ENCODE measurements at regions not wholly inside any gene's neighbourhood (a gene's known extent, or its start where the extent isn't known, plus 50 kb on each side); places are given as distances from the start of the nearest gene placed in this dataset.

DNA sequence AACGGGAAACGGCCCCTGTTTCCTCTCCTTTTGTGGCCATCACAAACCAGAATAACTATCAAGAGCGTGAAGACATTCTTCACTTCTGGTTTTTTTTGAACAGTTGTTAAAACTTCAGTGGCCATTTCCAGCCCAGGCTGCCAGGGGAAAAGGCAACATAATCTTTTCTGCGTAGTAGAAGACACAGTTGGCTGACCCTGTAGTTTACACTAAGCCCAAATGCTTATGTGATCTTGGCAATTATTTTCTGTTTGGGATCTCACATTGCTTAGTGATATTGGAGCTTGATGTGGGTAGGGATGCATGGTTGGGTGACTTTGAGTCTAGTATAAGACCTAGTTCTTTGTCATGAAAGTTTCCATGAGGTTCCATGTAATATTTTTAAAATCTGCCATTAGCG, 449.4 kb upstream of the CDH4 start:
- no peak overlapping the region for H3K4me3 Mint-ChIP-seq (ENCODE audit: unreplicated experiment)
- no peaks in the 10 kb centered on the region for H3K36me3 Mint-ChIP-seq (ENCODE audit: unreplicated experiment)
- H3K9me3 Mint-ChIP-seq (ENCODE audit: unreplicated experiment): no peaks in the 10 kb centered on the region
- H3K4me1 Mint-ChIP-seq (ENCODE audit: low read depth, unreplicated experiment): no peaks in the 10 kb centered on the region
- no peaks in the 10 kb centered on the region for H3K27me3 Mint-ChIP-seq (ENCODE audit: unreplicated experiment)
- TF ChIP-seq, protein P1, sequence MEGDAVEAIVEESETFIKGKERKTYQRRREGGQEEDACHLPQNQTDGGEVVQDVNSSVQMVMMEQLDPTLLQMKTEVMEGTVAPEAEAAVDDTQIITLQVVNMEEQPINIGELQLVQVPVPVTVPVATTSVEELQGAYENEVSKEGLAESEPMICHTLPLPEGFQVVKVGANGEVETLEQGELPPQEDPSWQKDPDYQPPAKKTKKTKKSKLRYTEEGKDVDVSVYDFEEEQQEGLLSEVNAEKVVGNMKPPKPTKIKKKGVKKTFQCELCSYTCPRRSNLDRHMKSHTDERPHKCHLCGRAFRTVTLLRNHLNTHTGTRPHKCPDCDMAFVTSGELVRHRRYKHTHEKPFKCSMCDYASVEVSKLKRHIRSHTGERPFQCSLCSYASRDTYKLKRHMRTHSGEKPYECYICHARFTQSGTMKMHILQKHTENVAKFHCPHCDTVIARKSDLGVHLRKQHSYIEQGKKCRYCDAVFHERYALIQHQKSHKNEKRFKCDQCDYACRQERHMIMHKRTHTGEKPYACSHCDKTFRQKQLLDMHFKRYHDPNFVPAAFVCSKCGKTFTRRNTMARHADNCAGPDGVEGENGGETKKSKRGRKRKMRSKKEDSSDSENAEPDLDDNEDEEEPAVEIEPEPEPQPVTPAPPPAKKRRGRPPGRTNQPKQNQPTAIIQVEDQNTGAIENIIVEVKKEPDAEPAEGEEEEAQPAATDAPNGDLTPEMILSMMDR (IDR thresholded peaks at IDR 0.05; ENCODE audit: partially characterized antibody, unreplicated experiment): no peak
- no peak for DNase-seq
- H3K27ac Mint-ChIP-seq (ENCODE audit: unreplicated experiment): no peak overlapping the region

DNA sequence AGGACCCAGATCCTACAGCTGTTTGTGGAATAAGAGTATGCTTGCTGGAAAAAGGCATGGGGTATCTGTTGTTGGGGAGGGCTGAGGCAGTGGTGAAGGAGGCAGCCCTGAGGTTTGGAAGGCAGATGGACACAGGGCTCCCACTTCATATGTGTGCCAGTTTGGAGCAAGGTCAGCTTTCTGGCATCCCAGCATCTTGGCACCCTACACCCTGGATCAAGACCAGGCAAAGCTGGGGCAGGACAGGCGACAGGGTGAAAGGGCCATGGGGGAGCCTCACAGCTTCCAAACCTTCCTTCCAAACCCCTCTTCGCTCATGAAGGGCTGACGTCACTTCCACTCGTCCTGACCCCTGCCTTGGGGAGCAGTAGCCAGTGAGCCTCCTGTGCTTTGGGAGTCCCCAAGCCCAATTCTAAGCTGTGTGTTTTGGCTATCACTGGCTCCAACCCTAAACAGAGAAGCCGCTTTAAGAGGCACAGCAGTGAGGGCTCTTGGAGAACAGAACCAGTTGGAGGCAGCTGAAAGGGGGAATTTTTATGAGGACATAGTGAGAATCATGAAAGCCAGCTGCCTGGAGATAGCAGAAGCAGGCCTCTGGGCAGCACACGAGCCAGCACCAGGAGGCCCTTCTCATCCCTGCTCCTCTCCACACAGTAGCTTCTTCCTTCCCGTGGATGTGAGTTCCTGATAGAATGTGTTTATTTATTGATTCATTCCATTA, 448.6 kb upstream of the CDH4 start:
- no peak for DNase-seq
- H3K27ac Mint-ChIP-seq (ENCODE audit: unreplicated experiment): no peak overlapping the region
- no peaks in the 10 kb centered on the region for H3K27me3 Mint-ChIP-seq (ENCODE audit: unreplicated experiment)
- TF ChIP-seq, protein P1 (IDR thresholded peaks at IDR 0.05; ENCODE audit: partially characterized antibody, unreplicated experiment): no peak
- H3K36me3 Mint-ChIP-seq (ENCODE audit: unreplicated experiment): no peaks in the 10 kb centered on the region
- H3K4me3 Mint-ChIP-seq (ENCODE audit: unreplicated experiment): no peak overlapping the region
- H3K4me1 Mint-ChIP-seq (ENCODE audit: low read depth, unreplicated experiment): no peaks in the 10 kb centered on the region
- no peaks in the 10 kb centered on the region for H3K9me3 Mint-ChIP-seq (ENCODE audit: unreplicated experiment)

DNA sequence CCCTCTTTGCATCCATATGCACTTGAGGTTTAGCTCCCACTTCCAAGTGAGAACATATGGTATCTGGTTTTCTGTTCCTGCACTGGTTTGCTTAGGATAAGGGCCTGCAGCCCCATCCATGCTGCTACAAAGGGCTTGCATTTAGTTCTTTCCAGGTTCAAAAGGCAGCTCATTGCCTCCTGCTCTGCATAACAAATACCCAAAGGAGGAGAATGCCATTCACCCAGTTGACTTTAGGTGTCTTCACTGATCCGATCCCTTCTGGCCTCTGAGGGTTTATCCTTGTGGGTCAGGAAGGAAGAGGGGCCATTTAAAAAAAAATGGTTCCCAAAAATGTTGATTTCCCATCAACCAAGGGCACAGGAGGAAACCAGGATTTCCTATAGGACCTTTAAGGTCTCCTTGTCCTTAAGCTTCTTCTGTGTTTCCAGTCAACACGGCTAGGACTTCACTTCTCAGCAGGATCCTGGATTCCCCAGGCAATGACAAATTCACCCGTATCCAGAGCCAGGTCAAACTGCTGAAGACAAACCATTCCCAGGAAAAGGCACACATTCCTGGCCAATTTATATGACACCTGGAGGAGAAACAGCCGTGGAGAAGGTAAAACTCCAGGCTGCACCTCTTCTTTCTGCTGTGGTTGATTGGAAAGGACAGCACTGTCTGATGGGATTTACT, 447.7 kb upstream of the CDH4 start:
- Mint-ChIP-seq H3K4me1 (ENCODE audit: low read depth, unreplicated experiment) (no peaks in the 10 kb centered on the region), H3K36me3 (ENCODE audit: unreplicated experiment) (no peaks in the 10 kb centered on the region), H3K4me3 (ENCODE audit: unreplicated experiment) (no peak overlapping the region), H3K27ac (ENCODE audit: unreplicated experiment) (no peak overlapping the region), H3K27me3 (ENCODE audit: unreplicated experiment) (no peaks in the 10 kb centered on the region), H3K9me3 (ENCODE audit: unreplicated experiment) (no peaks in the 10 kb centered on the region)
- no peak for DNase-seq
- TF ChIP-seq, protein P1 (IDR thresholded peaks at IDR 0.05; ENCODE audit: partially characterized antibody, unreplicated experiment): no peak

DNA sequence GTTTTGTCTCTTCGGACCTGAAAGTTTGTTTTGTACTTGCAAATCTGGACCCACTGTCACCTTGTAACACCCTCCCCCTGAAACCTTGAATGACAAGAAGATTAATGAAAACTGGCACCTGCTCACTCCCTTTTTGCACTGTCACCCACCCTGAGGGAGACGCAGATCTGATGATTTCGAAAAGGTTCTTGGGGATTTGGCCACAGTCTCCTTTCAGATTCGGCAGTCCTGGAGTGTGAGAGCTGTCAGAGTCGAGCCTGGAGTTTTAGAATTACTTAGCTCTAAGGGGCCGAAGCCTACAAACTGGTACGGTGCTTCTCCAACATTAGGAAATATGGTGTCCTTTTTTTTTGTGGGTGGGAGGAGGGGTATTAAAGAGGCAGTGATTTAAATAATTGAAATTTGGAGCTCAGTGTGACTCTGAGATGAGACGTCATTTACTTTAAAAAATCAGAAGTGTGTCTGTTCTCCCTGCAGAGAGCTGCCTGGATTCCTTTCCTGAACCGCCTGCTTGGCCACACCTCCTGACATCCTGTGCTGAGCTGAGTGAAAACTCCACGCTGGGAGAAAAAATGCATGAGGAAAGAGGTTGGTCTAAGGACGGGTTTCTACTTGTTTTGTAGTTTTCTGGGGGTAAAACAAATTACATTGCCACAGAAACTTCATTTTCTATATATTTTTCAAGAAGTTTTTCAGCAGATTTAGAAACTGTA, 447.0 kb upstream of the CDH4 start:
- no peak for DNase-seq
- Mint-ChIP-seq H3K27me3 (ENCODE audit: unreplicated experiment) (no peaks in the 10 kb centered on the region), H3K9me3 (ENCODE audit: unreplicated experiment) (no peaks in the 10 kb centered on the region), H3K27ac (ENCODE audit: unreplicated experiment) (no peak overlapping the region), H3K4me3 (ENCODE audit: unreplicated experiment) (no peak overlapping the region), H3K36me3 (ENCODE audit: unreplicated experiment) (no peaks in the 10 kb centered on the region), H3K4me1 (ENCODE audit: low read depth, unreplicated experiment) (no peaks in the 10 kb centered on the region)
- TF ChIP-seq, protein P1 (IDR thresholded peaks at IDR 0.05; ENCODE audit: partially characterized antibody, unreplicated experiment): no peak

DNA sequence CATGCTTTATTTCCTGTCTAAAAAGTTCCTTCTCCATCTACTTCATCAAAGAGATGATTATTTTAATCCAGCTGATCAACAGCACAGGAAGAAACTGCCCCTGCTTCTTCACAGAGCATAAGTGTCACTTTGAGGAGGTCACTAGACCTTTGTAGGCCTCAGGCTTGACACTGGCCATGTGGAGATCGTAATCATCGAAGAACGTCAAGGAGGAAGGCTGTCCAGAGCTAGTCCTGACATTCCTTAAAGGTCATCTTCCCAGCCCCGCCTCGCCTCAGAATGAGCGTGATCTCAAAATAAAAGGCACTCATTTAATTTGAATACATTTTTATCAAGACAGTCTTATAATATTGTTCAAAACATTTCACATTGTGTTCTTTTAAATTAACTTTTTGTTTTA, 445.7 kb upstream of the CDH4 start:
- H3K27me3 Mint-ChIP-seq (ENCODE audit: unreplicated experiment): no peaks in the 10 kb centered on the region
- no peaks in the 10 kb centered on the region for H3K9me3 Mint-ChIP-seq (ENCODE audit: unreplicated experiment)
- no peaks in the 10 kb centered on the region for H3K36me3 Mint-ChIP-seq (ENCODE audit: unreplicated experiment)
- DNase-seq: no peak
- TF ChIP-seq, protein P1 (IDR thresholded peaks at IDR 0.05; ENCODE audit: partially characterized antibody, unreplicated experiment): no peak
- H3K27ac Mint-ChIP-seq (ENCODE audit: unreplicated experiment): no peak overlapping the region
- H3K4me3 Mint-ChIP-seq (ENCODE audit: unreplicated experiment): no peak overlapping the region
- H3K4me1 Mint-ChIP-seq (ENCODE audit: low read depth, unreplicated experiment): no peaks in the 10 kb centered on the region
